GM18868 (cell line): ENCODE measurements at regions not wholly inside any gene's neighbourhood (a gene's known extent, or its start where the extent isn't known, plus 50 kb on each side); places are given as distances from the start of the nearest gene placed in this dataset.
A peak's percentile ranks its signal among the peaks of the same experiment; 100 is the strongest.

Experiments
- ATAC-seq: cut with Tn5 transposase; IDR thresholded peaks from one replicate; pipeline ENCODE4 v1.9.1; 2021; ENCODE audit warnings: mild to moderate bottlenecking, moderate library complexity; ENCODE audit not compliant: unreplicated experiment

DNA sequence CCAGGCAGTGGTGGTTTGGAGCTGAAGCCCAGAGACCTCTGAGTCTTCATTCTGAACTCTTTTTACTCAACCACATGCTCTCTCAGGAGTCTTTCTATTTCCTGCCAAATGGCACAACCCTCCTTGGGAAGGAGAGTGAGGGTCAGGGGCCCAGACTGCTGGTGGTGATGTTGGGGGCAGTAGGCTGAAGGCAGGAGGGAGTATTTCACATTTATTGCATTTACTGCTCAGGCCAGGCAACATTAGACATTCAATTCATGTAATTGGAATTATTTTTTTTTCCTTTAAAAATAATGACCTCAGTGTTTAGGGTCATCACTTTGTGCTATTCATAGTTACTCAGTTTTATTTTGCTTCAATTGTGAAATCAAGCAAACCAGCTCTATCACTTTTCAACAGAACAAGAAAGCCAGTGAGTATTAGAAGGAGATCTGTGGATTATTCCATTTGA, 311.3 kb upstream of the NT5C1B start:
- ATAC-seq, result no peak

DNA sequence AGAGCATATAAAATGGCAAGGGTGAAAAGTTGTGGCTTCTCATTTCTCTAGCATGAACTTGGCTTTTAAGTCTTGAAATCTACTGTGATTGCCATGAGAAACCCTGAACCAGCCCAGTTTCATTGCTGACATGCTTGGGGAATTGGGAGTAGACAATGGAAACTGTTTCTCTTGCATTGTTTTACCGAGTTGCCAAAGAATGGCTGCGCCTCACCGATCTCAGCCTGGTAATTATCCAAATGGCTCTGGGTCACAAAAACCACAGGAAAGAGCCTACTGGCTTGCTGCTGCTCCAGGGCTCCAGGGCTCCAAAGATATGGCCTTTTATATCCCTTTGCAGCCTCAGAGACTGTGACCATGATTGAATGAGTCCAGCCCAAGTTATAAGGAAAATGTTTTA, 310.4 kb upstream of the NT5C1B start:
- no peak for ATAC-seq

DNA sequence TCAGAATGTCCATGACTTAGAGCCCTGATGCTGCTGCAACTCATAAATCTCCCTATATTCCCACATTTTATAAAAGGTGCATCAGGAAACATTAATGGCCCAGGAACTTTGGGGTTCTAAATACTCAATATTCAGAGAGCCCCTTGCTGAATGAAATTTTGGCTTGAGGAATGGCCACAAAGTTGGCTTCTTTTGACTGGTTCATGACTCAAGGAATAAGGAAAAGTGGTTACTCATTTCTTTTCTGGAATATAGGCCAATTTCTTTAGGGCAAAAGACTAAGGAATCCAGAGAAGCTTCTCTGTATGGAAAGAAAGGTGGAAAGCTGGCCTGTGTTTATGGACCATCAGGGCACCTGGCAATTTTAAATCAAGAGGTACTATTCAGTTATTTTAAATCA, 308.9 kb upstream of the NT5C1B start:
- no peak for ATAC-seq

DNA sequence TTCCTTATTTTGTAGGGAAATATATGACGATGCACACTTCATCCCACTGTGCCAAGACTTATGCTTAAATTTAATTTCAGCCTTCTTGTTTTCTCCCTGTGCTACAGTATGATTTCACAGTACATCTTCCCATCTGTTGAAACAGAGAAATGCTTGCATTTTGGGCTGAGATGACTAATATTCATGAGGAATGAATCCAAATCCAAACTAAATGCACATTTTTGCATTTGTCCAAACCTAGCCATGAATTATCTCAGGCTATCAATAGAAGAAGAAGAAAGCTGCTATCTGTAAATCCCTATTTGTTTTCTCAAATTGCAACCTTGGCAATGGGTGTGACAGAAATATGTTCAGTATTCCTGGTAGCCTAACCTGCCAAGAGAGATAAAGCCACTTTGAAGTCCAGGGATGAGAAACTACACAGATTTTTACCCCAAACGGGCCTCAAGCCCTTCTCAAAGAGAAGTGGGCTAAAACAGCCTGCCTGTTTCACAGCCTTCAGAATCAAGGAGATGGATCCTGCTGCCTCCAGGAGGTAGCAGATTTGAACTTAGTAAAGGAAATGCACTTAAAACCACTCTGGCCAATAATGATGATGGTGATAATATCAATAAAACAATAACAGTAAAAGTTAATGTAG, 306.9 kb upstream of the NT5C1B start:
- no peak for ATAC-seq

DNA sequence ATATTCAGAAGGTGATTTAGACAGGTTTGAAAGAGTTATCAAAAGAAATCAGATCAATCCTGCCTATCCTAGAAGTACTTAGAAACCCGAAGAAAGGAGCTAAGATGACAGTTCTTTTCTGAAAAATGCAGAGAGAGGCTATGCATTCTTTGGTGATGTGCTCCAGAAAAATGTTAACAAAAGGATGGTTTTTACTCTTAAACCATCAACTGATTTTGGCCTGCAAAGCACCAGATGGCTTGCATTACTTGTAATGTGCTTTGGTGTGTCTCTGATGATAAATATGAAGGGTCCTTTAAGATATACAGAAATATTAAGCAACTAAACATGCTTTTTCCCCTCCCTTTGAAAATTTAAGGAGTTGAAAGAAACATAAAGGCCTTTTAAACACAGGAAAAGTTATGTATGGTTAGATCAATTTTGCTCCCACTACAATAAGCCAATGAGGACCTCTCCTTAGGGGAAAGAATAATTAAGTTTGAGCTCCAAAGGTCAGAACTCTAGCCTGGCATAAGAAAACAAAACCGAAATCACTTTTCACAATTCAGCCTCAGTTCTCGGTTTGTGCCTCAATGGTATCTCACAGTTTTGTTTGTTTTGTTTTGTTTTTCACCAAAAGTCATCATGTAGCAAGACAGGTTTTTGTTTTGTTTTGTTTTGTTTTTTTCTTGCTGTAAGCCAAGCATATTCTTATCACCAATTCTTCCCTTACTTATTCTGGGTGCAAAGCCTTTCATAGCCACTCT, 302.4 kb upstream of the NT5C1B start:
- no peak for ATAC-seq

DNA sequence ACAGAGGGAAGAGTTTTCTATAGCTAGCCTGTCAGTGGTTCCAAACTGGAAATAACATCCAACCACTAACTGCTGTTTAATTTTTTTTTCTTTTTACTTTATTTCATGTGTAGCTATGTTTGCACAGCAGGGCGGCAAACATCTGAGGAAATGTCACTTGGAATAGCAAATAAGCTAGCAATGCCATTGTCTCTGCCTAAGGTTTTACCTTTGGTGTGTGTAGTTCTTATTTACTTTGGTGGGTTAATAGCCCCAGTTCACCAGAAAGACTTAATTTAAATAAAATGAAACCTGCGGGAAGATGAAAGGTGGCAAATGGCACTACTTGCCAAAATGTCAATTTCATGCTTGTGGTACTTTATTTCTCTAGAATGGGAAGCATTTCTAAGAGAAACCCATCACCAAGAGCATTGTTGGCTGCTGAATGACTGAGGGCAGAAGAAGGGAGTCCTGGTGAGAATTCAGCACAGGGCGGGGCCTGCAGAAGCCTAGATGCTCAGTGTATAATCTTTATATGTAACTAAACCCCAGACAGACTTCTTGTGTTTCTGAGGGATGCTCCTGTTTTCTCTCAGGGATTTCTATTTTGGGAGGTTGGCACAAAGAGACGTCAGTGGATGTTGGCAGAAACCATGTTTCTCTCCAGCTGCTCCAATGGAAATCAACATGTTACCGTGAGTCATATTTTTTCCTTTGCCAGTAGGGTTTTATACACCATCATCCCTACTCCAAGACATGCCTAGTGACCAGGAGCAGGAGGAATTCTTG, 300.4 kb upstream of the NT5C1B start:
- ATAC-seq, result no peak

DNA sequence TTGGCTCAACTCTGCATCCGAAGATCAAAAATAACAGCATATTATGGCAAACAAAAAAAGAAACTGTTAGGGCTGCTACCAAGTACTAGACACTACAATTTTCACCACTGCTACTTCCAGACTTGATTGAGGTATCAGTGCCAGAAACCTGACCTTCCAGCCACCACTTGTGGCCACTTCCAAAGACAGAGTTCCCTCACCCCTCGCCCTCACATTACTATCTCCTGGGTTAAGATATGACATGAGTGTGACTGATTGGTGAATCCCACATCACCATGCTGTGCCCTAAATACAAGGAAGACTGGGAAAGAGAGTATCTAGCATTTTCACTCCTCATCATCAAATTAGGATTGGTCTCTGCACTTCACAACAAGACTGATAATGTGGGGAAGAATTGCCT, 296.1 kb upstream of the NT5C1B start:
- no peak for ATAC-seq

DNA sequence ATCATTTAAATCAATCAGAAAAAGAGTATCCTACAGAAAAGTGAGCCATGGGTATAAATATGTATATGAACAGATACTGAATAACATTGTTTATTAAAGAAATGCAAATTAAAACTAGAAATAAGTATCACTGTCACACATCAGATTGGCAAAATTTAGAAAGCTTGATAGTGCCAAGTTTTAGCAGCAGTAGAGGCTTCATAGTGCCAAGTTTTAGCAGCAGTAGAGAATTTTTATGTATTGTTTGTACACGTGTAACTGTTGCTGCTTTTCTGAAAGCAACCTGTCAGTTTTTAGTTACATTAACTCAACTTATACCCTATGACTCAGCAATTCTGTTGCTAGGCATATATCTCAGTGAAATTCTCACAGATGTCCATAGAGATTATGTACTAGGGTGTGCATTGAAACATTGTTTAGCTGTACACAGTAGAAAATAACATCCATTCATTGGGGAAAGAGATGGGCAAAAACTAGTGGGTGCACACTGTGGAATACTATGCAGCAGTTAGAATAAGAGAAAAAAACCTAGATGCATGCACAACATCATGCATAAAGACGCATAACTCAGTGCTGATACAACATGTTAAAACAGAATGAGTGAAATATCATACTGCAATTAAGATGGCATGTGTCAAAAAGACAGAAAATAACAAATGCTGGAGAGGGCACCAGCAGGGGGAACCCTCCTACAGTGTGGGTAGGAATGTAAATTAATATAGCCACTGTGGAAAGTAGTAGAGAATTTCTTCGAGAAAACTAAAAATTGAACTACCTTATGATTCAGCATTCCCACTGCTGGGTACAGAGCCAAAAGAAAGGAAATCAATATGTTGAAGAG, 294.5 kb upstream of the NT5C1B start:
- ATAC-seq, result no peak

DNA sequence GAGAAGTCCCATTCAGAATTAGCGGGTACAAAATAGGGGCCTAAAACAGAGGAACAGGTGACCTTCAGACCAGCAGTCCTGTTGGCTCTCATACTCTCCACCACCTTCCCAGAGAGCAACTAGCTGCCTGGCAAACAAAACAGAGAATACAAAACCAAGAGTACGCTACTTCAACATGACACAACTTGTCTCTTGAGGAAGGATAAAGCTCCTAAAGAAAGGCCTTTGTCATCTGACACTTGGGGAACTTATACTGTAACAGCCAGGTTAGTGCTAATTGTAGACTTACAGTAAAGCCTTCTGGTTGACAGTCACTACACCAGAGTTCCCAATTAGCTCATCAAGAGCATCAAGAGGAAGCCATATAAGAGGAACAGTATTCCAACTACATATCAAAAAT, 282.1 kb upstream of the NT5C1B start:
- ATAC-seq, result no peak

DNA sequence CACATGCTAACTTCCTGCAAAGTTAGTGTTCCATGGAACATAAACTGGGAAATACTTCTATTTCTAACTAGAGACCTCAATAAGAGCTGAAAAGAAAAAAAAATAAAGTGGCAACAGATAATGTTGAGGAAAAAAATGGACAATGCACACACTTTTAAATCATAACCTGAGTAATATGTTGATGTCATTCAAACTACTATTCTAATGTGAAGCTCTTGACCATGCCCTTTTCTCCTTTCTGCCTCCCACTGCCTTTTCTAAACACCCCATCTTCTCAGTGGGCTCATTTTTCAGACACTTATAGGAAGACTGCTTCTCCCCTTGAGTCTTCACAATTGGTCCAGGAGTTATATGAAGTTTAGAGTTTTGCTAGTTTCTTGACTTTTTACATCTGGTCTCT, 280.9 kb upstream of the NT5C1B start:
- no peak for ATAC-seq

DNA sequence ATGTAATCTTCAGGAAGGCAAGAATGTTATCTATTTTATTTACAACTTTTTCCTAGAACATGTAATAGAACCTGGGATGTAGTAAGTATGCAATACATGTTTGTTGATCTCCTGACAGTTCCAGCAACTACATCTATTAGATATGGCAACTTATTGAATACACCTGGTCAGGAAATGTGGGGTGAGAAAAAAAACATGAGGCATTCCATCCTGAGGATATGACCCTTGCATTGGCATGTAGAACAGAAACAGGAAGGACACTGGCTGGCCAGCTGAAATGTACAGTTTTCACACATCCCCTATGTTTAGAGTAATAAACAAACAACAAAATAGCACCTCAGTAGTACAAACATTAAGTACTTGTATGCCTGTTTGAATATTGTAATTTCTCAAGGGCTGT, 272.6 kb upstream of the NT5C1B start:
- no peak for ATAC-seq

DNA sequence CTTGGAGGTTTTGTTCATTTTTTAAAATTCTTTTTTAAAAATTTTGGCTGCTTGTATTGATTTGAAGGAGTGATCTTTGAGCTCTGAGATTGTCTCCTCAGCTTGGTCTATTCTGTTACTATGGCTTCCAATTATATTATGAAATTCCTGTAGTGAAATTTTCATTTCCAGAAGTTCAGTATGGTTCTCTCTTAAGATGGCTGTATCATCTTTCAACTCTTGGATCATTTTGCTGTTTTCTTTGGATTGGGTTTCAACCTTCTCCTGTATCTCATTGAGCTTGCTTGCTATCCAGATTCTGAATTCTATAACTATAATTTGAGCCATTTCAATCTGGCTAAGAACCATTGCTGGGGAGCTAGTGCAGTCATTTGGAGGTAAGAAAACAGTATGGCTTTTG, 270.8 kb upstream of the NT5C1B start:
- ATAC-seq, result no peak

DNA sequence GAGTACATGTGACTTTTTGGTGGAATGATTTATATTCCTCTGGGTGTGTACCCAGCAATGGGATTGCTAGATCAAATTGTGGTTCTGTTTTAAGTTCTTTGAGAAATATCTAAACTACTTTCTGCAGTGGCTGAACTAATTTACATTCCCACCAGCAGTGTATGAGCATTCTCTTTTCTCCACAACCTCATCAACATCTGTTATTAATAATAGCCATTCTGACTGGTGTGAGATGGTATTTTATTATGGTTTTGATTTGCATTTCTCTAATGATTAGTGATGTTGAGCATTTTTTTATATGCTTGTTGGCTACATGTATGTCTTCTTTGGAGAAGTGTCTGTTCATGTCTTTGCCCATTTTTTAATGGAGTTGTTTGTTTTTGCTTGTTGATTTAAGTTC, 267.4 kb upstream of the NT5C1B start:
- no peak for ATAC-seq

DNA sequence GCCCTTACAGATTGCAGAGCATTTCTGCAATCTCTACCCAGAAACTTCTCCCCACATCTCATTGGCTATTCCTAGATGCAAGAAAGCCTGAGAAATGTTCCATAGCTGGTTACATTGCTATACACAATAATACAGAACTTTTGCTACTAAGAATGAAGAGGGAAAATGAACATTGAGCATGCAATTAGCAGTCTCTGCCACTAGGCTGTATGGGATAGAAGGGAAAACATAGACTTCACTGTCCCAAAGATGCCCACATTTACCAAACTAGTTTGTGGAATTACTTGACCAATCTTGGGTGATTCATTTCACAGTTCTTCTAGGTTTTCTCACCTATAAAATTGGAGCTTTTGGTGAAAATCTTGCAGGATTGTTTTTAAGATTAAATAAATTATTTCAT, 265.7 kb upstream of the NT5C1B start:
- ATAC-seq, result peak; percentile 28

DNA sequence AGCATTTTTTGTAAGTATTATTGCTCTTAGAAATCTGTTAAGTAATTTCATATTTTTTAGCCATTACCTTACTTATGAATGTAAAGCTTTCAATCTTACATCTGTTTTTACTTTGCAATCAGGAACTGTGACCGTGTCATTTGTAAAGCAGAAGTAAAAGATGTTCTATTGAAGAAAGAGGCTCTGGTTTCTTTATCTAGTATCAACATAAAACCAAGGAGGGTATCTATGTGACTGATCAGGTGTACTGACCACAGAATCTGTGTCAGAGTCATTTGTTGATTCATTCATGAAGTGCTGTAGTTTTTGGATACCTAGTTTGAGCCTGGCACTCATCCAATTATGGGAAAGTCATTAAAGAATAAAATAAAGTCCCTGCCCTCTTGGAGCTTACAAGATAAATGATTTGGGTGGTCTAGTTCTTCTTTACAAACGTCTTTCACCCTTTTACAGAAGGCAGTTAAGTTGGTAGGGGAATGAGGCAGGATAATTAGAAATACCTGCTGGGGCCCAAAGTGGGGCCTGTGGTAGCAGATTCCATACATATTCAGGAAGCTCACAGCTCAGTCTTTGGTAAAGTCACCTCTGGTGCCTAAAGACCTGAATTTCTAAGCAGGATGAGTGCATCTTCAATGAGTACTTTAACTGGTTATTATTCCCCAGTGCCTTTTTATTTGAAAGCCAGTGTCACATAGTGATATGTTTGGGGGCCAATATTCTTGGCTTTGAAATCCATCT, 260.6 kb upstream of the NT5C1B start:
- peak; percentile 96 for ATAC-seq

DNA sequence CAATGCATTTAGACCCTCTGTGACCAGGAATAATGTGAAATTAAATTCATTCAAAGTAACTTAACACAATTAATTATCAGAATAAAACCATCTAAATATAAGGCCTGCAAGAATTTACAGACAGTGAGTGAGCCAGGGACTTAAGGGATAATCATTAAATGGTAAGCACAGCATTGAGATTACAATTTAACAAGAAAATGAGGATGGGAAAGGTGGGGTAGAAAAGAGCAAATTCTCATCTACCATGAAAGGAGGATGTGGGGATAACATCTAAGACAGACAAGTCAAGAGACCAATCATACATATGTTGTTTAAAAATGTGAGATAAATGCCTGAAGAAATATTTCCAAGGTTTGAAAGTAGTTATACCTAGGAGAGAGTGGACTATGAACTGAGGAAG, 259.3 kb upstream of the NT5C1B start:
- no peak for ATAC-seq

DNA sequence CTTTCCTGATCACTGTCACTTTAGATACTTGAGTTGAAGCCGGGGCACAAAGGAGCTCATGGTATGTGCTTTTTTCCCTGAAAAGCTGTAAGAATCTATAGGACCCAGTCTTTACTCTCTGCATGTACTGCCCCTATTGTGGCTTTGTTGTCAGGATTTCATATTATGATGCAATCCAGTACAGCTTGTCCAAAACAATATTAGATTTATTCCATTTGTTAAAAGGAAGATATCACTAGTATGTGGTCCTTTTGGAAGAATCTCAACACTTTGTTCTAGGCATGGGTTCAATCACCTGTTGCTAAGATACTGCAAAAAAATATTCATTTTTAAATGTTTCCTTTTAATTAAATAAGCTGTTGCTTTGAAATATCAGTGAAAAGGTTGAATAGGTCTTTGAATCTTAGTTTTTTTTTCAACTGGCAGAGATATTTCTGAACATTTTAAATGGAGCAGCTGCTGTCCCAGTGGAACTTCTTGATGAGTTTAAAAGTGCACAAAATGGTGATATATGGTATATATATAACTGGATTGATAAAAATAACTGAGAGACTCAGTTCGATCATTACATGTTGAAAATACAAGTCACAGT, 256.6 kb upstream of the NT5C1B start:
- ATAC-seq, result no peak

DNA sequence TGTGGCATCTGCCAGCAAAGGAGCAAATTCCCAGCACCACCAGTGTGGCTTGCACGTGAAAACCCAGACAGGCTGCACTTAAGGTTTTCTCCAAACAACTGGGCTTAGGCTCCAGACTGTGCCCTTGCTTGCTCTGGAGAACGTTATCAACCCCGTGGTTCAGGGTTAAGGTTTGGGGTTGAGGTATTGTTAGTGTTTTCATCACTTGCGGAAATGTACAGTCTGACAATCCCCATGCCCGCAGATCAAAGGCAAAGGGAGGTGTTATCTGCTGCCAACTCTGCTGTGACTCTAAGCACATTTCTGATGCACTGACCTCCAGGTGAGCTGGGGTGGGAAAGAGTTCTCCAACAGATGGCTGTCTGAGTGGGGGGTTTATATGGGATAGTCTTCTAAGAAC, 253.5 kb upstream of the NT5C1B start:
- no peak for ATAC-seq

DNA sequence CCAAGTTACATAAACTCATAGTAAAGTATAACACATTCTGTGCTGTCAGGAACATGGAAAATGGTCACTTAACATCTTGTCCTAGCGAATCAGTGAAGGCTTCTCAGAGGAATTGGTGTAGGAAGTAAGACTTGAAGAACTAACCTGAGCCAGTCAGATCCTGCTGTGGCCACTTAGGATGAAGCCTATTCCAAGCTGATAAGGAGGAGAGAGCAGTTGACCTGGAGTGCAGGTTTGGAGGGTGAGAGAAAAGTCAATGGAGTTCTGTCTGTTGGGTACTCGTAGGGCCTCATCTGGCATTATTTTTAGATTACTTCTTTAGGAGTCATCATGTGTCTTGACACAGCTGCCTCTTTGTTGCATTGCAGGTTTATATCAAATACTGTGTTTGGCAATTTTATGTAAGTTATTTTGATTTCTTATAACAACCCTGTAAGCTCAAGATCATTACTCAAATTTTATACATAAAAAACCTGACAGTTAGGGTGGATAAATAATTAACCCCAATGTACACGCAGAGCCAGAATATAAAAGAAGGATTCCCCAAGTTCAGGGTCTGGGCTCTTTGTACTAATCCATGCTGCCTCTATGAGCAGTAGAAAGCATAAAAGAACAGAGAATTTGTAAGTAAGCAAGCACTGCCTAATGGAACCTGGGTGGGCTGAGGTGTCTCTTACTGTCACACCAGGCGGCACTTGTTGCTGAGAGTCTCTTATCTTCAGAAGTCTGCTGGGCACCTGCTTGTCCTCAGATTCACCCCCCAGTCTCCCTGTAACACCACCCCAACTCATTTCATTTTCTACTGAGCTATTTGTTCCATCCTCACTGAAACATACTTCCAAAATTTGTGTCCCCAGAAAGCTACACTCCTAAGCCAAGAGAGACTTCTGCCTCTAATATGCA, 252.1 kb upstream of the NT5C1B start:
- ATAC-seq, result no peak
